Stimulated activated CD4-positive, alpha-beta T cell treated with anti-CD3 and anti-CD28 coated beads, Interleukin-12 subunit alpha, Interleukin-12 subunit beta, amount 100 ng/mL, for 4 hours (primary cell): ENCODE measurements at regions not wholly inside any gene's neighbourhood (a gene's known extent, or its start where the extent isn't known, plus 50 kb on each side); places are given as distances from the start of the nearest gene placed in this dataset.
A peak's percentile ranks its signal among the peaks of the same experiment; 100 is the strongest.

Experiments used
- DNase-seq: peaks from one replicate; pipeline ENCODE4 v3.0.0-alpha.2; 2020

GRCh38 chr7:17611611-17612010 is 313.2 kb downstream of the AHR start:
- DNase-seq, result no peak

- no peak for DNase-seq
These were observed 315.0 kb downstream of the AHR start for GRCh38 chr7:17613338-17614041.

GRCh38 chr7:17617380-17617779 is 318.9 kb downstream of the AHR start:
- DNase-seq, result no peak

GRCh38 chr7:17617857-17618651 is 319.6 kb downstream of the AHR start:
- DNase-seq, result no peak

GRCh38 chr7:17618652-17618974 is 320.2 kb downstream of the AHR start:
- DNase-seq, result no peak

- DNase-seq, result no peak
These were observed 320.9 kb downstream of the AHR start for GRCh38 chr7:17619196-17619818.

- no peak for DNase-seq
These were observed 319.7 kb downstream of the SNX13 start for GRCh38 chr7:17620566-17620965.

- no peak for DNase-seq
These were observed 317.8 kb downstream of the SNX13 start for GRCh38 chr7:17622451-17622850.

GRCh38 chr7:17623546-17624185 is 316.6 kb downstream of the SNX13 start:
- DNase-seq, result no peak

GRCh38 chr7:17624379-17624778 is 315.9 kb downstream of the SNX13 start:
- no peak for DNase-seq

- DNase-seq, result no peak
These were observed 315.3 kb downstream of the SNX13 start for GRCh38 chr7:17625043-17625442.

- no peak for DNase-seq
These were observed 314.1 kb downstream of the SNX13 start for GRCh38 chr7:17626235-17626634.

GRCh38 chr7:17631061-17631460 is 309.2 kb downstream of the SNX13 start:
- no peak for DNase-seq

GRCh38 chr7:17632384-17632783 is 307.9 kb downstream of the SNX13 start:
- no peak for DNase-seq

- no peak for DNase-seq
These were observed 307.2 kb downstream of the SNX13 start for GRCh38 chr7:17633067-17633466.

- DNase-seq, result no peak
These were observed 301.6 kb downstream of the SNX13 start for GRCh38 chr7:17638727-17639126.

- peak; percentile 1 for DNase-seq
These were observed 299.4 kb downstream of the SNX13 start for GRCh38 chr7:17640730-17641377.

- no peak for DNase-seq
These were observed 294.8 kb downstream of the SNX13 start for GRCh38 chr7:17645500-17645899.

GRCh38 chr7:17646253-17646956 is 293.9 kb downstream of the SNX13 start:
- DNase-seq, result no peak

GRCh38 chr7:17651341-17651740 is 289.0 kb downstream of the SNX13 start:
- DNase-seq, result no peak

- no peak for DNase-seq
These were observed 288.4 kb downstream of the SNX13 start for GRCh38 chr7:17651863-17652385.

GRCh38 chr7:17654940-17655339 is 285.4 kb downstream of the SNX13 start:
- no peak for DNase-seq
